T-helper 22 cell (primary cell): ENCODE measurements at regions not wholly inside any gene's neighbourhood (a gene's known extent, or its start where the extent isn't known, plus 50 kb on each side); places are given as distances from the start of the nearest gene placed in this dataset.
"Not testable (repeated sequence)": the region's sequence is repeated elsewhere in the genome, so short reads cannot be mapped to it uniquely, and the experiment has no call there.

Source experiments
- DNase-seq: peaks from one replicate; pipeline ENCODE4 v3.0.0-alpha.2; 2020; ENCODE audit warnings: low read depth

DNA sequence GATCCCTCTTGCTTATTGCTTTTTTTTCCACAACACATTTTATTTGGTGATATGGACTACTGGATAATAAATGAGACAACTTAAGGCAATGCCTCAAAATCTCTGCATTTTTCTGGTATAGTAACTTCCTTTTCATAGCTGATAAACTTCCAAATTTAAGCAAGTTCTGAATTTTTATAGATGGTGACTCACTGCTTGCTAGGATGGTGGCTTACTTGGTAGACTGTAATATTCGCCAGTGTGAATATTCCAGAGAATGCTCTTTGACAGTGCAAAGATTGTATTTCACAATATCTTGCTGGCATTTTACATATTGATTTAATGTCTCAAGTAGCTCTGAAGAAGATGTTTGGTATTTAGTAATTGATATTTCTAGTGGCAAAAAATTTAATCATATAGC lies 472.4 kb downstream of the TFEC start:
- no peak for DNase-seq

DNA sequence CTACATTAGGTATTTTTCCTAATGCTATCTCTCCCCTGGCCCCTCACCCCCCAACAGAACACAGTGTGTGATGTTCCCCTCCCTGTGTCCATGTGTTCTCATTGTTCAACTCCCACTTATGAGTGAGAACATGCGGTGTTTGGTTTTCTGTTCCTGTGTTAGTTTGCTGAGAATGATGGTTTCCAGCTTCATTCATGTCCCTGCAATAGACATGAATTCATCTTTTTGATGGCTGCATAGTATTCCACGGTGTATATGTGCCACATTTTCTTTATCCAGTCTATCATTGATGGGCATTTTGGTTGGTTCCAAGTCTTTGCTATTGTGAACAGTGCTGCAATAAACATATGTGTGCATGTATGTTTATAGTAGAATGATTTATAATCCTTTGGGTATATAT lies 473.3 kb downstream of the TFEC start:
- not testable (repeated sequence) for DNase-seq

DNA sequence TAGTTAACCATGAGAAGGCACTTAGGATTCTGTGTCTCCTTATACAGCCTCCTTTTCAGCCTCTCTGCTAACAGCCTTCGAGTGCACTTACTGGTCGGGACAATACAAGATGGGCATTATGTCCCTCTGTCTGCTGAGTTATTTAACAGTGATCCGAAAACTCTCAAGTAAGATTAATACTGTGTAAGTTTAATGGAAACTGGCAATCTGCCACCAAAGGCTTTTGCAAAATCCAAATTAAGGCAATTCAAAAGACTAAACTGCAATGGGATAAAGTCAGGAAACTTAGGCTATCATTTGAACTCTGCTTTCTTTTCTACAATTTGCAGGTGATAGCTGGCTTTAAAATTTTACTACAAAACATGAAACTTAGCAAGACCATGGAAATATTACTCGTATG lies 477.8 kb downstream of the TFEC start:
- DNase-seq: no peak

DNA sequence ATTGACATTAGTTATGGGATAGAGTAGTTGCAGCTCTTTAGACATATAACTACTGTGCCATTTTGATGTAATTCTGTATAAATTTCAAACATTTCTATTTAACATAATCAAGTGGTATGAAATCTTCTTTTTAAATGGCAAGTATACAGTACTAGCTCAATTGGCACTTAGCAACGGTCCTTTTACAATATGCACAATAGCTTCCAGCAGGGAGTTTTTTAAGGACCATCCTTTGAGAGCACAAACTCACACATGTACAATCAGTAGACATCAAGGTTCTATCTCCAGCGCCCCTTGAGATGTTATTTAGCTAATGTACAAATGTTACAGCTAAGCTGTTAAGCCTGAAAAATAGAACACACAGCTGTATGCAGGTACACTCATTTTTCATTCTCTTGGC lies 480.7 kb downstream of the TFEC start:
- DNase-seq: no peak

DNA sequence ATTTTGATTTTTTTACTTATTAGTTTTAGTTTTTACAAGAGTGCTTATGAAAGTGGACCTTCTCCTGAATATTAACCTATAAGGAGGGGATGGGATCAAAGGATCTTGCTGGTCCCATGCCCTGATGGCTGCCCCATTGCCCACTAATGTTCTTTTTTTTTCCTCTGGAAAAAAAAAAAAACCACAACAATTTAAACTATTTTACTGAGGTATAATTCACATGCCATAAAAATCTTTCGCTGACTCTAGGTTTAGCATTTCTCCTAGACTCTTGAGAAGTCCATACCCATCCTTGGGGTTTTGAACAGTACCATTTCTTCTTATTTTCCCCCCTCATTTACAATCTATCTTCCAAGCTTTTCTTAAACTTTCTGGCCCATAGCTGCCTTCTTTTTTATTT lies 481.8 kb downstream of the TFEC start:
- no peak for DNase-seq

DNA sequence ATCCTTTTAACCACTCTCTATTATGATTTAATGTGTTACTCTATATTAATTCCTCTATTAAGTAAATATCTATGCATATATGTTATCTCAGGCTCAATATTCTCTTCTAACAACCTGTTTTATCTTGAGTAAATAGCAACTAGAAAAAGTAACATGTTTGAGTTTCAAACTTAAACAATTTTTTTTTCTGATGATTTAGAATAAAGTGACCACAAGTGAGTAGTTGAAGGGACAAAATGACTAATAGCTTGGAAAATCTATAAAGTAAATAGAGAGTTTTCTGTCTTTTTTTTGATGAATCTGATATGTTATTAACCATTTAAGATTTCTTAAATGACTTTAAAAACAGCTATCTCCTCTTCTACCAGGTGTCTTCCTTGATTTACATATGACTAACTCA lies 483.8 kb downstream of the TFEC start:
- no peak for DNase-seq

DNA sequence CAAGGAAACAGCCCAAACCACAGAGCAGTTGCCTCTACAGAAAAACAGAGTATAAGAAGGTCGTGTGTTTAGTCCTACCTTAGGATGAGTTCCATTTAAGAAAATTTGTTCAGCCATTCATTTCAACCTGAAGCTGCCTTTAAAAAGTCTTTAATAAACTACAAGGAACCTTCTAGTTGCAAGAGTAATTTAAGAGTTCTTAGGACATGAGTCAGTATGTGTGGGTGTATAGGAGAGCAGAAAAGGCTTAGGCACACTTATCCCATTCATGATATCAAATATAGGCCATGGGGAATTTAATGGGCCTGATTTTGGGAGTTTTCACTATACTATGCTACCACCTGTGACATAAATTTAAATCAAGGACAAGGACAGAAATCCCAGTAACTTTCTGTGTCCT lies 496.8 kb downstream of the TFEC start:
- no peak for DNase-seq

DNA sequence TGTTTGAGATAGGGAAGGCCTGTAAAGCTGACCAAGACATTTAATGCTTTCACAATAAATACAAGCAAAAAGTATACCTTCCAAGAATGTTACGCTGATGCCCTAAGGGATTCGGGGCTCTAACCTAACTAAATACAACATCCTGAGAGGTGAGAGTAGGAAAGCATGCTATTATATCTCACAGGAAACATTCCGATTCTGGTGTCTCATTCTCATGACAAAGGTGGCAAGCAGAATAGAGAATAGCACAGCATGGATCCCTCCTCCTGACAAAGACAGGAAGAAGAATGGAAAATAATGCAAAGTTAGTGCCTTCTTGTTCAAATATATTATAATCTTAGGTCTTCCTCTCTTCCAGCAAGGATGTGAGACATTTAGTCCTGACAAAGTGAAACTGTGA lies 504.3 kb downstream of the TFEC start:
- DNase-seq: no peak

DNA sequence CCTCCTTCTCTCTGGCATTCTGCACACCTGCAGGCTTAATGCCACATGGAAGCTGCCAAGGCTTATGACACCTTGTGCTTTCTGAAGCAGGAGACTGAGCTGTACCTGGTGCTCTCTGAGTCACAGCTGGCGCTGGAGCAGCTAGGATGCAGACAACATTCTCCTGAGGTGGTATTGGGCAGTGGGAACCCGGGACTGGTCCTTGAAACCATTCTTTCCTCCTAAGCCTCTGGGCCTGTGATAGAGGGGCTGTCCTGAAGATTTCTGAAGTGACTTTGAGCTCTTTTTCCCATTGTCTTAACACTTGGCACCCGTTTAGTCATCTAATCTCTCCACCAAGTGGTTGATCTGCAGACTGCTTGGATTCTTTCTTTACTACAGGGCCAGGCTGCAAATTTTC lies 508.4 kb downstream of the TFEC start:
- DNase-seq: no peak

DNA sequence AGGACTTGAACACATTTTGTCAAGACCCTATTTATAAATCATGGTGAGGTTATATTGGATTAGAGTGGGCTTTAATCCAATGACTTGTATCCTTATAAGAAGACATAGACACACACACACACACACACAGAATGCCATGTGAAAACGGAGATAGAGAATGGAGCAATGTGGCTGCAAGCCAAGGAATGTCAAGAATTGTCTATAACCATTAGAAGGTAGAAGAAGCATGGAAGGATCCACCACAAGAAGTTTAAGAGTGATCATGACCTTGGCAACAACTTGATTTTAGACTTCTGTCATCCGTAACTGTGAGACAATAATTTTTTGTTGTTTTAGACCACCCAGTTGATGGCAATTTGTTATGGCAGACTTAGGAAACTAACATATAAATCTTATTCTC lies 514.2 kb downstream of the TFEC start:
- DNase-seq: no peak

DNA sequence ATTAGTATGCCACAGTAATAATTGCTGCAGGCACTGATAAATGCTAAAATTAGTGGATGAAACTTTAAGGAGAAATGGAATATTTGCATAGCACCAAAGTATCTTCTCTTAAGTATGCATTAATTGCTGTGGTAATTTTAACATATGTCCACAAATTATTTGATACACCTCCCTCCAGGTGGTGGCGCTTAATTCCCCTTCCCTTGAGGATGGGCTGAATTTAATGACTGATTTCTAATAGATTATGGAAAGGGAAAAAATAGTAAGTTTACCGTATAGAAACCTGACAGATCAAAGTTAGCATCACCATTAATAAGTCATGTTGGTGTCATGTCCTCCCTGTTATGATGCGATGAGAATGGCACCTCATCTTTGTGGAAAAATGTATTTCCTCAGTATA lies 519.2 kb downstream of the TFEC start:
- no peak for DNase-seq

DNA sequence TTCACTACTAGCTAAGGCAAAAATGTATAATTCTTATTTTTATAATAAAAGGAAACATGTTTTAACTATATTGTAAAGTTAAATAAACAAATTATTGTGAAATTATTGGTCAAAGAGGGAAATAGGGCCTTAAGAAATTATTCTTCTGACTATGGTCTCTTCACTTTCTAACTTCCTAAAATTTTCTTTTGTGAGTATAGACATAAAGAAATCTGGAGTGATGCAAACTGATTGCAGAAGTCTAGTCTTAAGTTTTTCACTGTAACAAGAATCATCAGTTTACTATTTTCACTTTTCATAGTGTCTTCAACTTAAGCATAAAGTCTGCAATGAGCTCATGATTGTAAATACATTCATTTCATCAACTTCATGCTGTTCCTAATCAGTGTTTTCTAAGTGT lies 525.4 kb downstream of the TFEC start:
- no peak for DNase-seq

DNA sequence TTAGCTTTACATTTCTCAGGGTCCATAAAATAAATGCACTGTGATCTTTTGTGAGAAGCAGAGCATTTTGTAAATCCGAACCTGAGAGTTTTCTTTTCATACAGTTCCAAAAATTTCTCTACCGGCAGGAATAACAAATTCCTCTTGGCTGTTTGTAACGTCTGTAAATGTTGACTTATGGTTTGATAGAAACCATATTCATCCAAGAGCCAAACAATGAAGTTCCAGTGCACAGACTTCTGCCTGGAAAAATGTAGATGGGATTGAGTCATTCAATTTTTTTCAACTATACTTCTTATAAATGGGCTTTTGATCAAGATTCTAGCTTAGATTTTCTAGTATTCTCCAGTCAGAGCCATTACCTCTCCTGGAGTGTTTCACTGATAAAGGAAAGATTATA lies 530.6 kb downstream of the TFEC start:
- DNase-seq: no peak

DNA sequence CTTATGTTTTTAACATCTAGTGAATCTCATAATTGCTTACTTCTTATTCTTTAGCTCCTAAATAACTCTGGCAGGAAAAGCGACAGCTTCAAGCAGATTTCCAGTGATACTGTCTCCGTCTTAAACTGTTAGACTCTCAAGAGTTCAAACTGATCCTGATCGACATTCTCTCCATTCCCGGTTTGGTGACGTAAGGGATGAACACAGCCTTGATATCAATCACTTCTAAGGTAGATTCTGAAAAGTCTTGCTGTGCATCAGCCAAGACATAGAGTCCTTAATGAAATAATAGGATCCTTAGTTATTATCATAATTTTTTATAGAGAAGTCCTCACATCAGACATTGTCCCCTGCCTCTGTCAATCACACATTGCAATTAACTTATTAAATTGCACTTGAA lies 534.6 kb downstream of the TFEC start:
- DNase-seq: no peak

DNA sequence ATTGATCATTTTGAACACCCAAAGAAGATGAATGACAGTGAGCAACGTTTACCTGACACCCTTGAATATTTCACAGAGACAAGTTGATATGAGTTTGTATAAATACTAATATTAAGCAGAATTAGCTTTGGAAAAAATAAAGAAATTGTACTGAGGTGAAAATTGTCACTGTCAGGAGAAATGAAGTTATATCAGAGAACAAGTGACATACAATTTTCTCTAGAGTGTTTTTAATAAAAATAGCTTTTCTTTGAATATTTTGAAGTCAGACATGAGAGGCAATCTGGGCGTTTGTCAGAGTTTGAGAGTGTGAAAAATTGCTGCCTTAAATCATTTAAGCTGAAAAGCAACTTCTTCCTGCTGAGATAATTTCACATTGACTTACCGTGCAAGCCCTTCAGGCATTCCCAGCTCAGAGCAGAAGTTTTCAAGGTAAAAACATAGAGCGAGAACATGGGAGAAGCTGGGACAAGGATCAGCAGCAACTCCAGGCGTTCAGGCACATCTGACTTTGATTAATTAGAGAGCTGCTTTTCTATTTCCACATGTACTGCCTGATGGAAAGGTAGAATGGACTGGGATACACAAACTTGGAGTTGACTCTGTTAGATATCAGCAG lies 535.9 kb downstream of the TFEC start:
- DNase-seq: no peak

DNA sequence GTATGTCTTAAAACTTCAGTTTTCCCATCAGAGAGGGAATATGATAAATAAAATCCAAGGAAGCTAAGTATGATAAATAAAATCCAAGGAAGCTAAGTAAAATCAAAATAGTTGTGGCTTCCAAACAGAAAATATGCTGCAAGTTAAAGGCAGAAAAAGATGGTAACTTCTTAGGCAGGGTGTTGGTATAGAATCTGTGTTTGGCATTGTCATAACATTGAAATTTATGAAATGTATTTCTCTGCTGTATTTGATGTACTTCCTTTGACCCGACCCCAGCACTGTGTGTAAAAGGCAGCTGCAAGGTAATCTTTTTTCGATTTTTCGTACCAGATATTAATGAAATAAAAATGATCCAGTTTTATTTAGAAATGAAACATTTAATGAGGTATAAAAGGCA lies 537.2 kb downstream of the TFEC start:
- DNase-seq: no peak

DNA sequence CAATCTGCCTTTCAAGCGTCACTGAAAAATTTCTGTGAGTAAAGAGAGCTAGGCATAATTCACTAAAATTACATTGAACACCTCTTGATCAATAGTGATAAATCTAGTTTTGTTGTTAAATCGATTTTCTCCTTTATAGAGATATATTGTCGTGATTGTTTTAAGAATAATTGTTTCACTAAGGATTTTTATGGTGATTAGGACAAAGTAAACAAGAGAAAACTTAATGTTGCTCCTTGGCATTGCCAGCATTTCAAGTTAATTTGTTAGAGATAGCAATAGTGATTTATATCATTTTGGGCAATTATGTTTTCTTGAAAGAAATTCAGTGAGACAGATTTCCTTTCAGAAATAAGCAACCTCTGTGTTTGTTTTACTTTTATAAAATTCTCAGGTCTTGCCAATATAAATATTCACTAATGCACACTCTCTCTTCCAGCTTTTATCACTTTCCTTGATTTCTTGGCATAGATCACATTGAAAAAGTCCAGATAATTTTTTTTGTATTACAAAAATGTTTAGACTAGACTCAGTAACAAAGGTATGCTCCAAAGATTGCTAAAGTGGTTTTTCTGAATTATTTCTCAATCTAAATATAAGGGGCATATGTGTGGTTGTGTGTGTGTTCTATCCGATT lies 538.7 kb downstream of the TFEC start:
- no peak for DNase-seq

DNA sequence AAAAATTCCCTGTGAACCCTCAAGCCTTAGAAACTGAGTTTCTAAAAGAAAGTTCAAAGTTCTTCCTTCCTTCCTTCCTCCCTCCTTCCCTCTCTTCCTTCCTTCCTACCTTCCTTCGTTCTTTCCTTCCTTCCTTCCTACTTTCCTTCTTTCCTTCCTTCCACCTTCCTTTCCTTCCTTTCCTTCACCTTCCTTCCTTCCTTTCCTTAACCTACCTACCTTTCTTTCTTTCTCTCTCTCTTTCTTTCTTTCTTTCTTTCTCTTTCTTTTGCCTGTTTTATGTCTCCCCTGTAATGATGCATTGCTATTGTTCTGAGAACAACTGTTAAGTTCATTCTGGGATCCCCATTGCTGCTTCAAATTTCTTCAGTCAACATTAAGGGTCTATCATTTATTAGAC lies 551.1 kb downstream of the TFEC start:
- DNase-seq: no peak

DNA sequence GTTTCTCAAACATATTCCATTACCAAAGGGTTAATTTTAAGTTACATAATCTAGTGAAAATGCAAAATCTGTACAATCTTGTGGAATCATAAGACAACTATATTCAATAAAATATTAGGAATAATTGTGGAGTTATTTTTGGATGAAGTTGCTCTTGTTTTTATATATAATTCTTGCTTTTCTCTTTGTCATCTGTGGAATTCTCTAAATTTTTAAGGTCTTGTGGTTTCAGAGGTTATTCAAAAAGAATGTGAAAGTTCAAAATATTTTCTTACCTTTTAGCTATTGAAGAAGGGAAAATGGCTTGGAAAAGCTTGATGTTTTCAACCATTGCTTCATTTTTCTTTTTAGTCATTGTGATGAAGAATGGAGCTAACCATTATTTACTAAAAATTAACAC lies 552.1 kb downstream of the TFEC start:
- no peak for DNase-seq

DNA sequence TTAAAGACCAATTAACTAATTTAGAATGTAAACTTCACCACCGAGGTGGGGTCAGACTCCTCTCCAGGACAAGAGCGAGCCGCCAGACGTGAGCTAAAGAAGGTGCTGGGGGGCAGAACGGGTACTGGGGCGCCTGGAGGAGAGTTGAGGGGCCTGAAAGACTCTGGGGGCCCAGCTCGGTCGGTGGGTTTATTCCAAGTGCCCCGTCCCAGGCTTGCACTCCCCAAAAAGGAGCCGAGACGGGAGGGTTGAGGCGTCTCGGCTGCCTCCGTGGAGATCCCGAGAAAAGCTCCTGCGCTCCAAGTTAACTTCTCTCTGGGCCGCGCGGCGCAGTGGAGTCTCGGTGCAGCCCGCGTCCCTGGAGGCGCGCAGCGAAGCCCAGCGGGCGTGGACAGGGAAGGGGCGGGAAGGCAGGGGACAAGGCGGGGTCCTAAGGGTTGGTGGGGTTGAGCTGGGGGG lies 553.3 kb downstream of the TFEC start:
- no peak for DNase-seq

DNA sequence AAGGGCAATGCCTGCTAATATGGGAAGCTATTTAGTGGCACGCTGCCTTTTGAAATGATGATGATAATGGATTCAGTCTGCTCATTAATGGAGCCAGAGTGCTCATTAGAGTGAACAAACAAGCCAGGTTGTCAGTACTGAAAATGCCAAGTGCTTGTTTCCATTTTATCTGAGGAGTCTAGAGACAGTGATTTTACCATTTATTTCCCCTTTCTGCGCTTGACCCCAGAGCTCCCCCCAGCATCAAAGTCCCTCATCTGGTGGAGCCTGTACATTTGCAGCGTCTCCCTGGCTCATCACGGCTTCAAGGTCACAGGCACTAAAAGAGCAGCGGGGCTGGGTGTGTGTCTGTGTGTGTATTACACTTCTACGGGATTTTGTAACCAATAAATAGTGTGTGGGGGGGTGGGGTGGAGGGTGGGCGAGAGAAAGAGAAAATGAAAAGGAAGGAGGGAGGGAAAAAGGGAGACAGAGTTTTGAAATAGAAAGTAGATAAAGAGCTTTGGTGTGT lies 553.8 kb downstream of the TFEC start:
- no peak for DNase-seq

DNA sequence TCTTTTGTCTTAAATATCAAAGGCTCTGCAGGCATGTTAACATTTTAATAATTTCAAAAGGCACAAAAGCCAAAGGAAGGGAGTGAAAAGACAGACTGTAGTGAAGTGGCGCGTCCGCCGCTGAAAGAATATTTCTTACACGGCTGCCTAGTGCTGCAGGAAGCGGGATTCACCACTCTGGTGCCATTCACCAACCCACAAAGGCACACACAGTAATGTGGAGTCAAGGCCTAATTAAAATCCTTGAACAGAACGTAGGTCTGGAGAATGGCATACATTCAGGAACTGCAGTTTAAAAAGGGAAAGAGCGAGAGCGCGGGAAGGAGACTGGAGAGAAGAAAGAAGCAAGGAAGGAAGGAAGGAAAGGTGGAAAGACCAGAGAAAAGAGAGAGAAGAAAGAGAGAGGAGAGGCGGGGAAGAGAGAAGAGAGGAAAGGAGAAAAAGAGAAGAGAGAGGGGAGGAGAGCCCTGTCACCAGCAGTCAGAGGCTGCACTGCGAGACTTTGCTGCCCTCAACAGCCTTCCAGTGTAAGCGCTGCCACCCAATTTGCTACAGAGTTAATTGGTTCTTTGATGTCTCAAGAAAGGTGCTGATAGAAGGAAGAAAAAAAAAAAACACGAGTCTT lies 554.0 kb downstream of the MDFIC start:
- no peak for DNase-seq

DNA sequence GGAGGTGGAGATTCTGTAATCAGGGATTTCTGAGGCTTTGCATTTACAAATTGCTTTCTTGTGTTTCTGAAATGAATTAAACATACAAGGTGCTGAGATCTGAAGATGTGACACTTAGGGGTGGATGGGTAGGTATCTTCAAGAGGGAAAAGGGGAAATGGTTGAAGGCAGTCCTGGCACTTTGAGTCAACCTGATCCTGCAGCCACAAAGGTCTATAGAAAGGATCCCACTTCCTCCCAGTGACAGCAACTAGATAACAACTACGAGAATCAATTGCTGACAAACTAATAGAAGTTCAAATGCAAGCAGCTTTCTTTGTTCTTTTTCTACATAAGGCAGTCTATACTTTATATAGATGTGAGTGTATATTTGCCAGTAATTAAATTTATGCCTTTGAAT lies 553.3 kb downstream of the MDFIC start:
- DNase-seq: no peak

DNA sequence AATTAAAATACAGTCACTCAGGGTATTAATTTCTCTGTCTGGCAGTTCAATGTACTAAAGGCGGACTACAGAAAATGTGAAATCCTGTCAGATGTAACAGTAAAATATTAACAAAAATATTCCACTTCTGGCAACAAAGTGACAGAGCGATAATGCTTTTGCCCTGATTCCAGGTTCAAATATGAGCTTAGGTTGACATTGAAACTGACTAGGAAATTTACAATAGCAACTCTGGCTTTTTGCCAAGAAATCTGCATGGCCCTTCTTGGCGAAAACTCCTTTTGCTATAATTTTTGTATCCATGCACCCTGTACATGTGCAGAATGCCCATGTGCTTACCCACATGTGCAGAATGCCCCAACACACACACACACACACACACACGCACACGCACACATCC lies 552.2 kb downstream of the MDFIC start:
- no peak for DNase-seq
